ENCODE measurements at regions not wholly inside any gene's neighbourhood (a gene's known extent, or its start where the extent isn't known, plus 50 kb on each side); places are given as distances from the start of the nearest gene placed in this dataset.
"Not testable (repeated sequence)": the region's sequence is repeated elsewhere in the genome, so short reads cannot be mapped to it uniquely, and the experiment has no call there.

GRCh38 chr2:95714398-95714797 lies 122.6 kb downstream of the TRIM43 start:
- H3K4me3 Mint-ChIP-seq; POLR2A ChIA-PET; H3K36me3 ChIP-seq (replicated peaks in 1 of 2; ENCODE audit: control extremely low read depth in 1 of 2, control insufficient read depth in 1 of 2, extremely low read depth in 1 of 2, insufficient read depth in 2 of 2, low read length in 1 of 2); H3K9ac ChIP-seq (ENCODE audit: low read length); H3K27ac Mint-ChIP-seq; ATAC-seq (ENCODE audit: low read depth); H3K27ac ChIP-seq (ENCODE audit: low read length in 2 of 2); H3K4me1 ChIP-seq (ENCODE audit: control insufficient read depth in 2 of 2, insufficient read depth in 2 of 2, low read length in 2 of 2); H3K4me3 ChIP-seq (ENCODE audit: control extremely low read depth in 1 of 5, extremely low read depth in 1 of 5, insufficient read depth in 1 of 5, low read depth in 2 of 5, low read length in 4 of 5); H3K79me2 ChIP-seq (ENCODE audit: control insufficient read depth, insufficient read depth, low read length); H3K27me3 ChIP-seq (replicated peaks in 1 of 4; ENCODE audit: control extremely low read depth in 1 of 4, control insufficient read depth in 3 of 4, insufficient read depth in 4 of 4, low read length in 3 of 4); DNase-seq; intact Hi-C loops (cut with micrococcal nuclease); H3K9me3 ChIP-seq (ENCODE audit: control extremely low read depth in 1 of 3, control insufficient read depth in 2 of 3, insufficient read depth in 1 of 3, low read length in 2 of 3); H3K9me3 Mint-ChIP-seq (ENCODE audit: insufficient read depth); H3K4me1 Mint-ChIP-seq; H4K20me1 ChIP-seq (ENCODE audit: control insufficient read depth, insufficient read depth, low read length, poor library complexity, severe bottlenecking); CTCF ChIA-PET; H3K4me2 ChIP-seq (replicated peaks; ENCODE audit: low read depth, low read length, poor library complexity, severe bottlenecking); H2AFZ ChIP-seq (ENCODE audit: insufficient read depth, low read depth, low read length, poor library complexity, severe bottlenecking): not testable (repeated sequence)
- 88% methylated on average over 1 of the region's 1 CpG for WGBS (ENCODE audit: insufficient coverage)
- H3K27me3 Mint-ChIP-seq = peaks cover 14% of the 10 kb centered on the region

DNA sequence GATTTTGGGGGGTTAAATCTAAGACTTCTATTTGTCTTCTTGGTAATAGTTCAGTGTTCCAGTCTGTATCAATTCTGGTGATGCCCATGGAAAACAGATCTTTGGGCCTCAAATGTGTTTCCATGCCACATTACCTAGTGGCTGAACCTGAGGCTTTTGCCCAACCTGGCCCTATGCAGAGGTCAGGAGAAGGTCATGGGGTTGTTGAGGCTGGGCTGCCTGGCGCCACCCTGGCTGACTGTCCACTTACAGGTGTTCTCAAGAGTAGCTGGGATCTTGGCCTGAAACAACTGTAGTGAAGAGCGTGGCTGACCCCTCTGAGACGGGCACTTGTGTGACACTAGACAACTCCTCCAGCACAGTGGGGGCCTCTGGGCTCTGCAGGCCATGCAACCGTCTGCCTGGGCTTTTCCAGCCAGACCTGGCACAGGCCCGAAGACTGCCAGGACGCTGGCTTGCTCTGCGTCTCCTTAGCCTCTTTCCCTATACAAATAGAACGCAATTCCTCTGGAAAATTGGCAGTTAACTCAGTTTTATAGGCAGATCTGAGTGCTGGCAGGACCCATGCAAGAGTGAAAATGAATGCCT lies 127.8 kb downstream of the TRIM43 start:
- H3K79me2 ChIP-seq (ENCODE audit: control insufficient read depth, insufficient read depth, low read length) = no peaks in the 10 kb centered on the region
- no peak overlapping the region for H3K4me2 ChIP-seq (replicated peaks; ENCODE audit: low read depth, low read length, poor library complexity, severe bottlenecking)
- H3K9me3 ChIP-seq (ENCODE audit: control extremely low read depth in 1 of 3, control insufficient read depth in 2 of 3, insufficient read depth in 1 of 3, low read length in 2 of 3) = no peaks in the 10 kb centered on the region
- DNase-seq (no peak), ATAC-seq (ENCODE audit: low read depth) (no peak)
- no peaks in the 10 kb centered on the region for H3K27me3 ChIP-seq (replicated peaks in 1 of 4; ENCODE audit: control extremely low read depth in 1 of 4, control insufficient read depth in 3 of 4, insufficient read depth in 4 of 4, low read length in 3 of 4)
- H3K27me3 Mint-ChIP-seq = peaks cover 3% of the 10 kb centered on the region
- H3K27ac Mint-ChIP-seq = no peak overlapping the region
- H2AFZ ChIP-seq (ENCODE audit: insufficient read depth, low read depth, low read length, poor library complexity, severe bottlenecking) = no peak overlapping the region
- TF ChIP-seq EZH2 (IDR thresholded peaks at IDR 0.05; ENCODE audit: borderline replicate concordance, insufficient read depth, low read depth, low read length, poor library complexity, severe bottlenecking) = no peak
- TF ChIP-seq, protein P1, sequence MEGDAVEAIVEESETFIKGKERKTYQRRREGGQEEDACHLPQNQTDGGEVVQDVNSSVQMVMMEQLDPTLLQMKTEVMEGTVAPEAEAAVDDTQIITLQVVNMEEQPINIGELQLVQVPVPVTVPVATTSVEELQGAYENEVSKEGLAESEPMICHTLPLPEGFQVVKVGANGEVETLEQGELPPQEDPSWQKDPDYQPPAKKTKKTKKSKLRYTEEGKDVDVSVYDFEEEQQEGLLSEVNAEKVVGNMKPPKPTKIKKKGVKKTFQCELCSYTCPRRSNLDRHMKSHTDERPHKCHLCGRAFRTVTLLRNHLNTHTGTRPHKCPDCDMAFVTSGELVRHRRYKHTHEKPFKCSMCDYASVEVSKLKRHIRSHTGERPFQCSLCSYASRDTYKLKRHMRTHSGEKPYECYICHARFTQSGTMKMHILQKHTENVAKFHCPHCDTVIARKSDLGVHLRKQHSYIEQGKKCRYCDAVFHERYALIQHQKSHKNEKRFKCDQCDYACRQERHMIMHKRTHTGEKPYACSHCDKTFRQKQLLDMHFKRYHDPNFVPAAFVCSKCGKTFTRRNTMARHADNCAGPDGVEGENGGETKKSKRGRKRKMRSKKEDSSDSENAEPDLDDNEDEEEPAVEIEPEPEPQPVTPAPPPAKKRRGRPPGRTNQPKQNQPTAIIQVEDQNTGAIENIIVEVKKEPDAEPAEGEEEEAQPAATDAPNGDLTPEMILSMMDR (IDR thresholded peaks at IDR 0.05) = no peak
- WGBS (ENCODE audit: insufficient coverage) = 79% methylated on average over 3 of the region's 8 CpGs
- H3K9me3 Mint-ChIP-seq (ENCODE audit: insufficient read depth) = no peaks in the 10 kb centered on the region
- H3K36me3 ChIP-seq (replicated peaks in 1 of 2; ENCODE audit: control extremely low read depth in 1 of 2, control insufficient read depth in 1 of 2, extremely low read depth in 1 of 2, insufficient read depth in 2 of 2, low read length in 1 of 2) = no peaks in the 10 kb centered on the region
- ChIA-PET POLR2A (no interaction called here), CTCF (no interaction called here)
- no peaks in the 10 kb centered on the region for H4K20me1 ChIP-seq (ENCODE audit: control insufficient read depth, insufficient read depth, low read length, poor library complexity, severe bottlenecking)
- H3K4me3 ChIP-seq (ENCODE audit: control extremely low read depth in 1 of 5, extremely low read depth in 1 of 5, insufficient read depth in 1 of 5, low read depth in 2 of 5, low read length in 4 of 5) = no peak overlapping the region
- H3K4me3 Mint-ChIP-seq = no peak overlapping the region
- intact Hi-C loops (cut with micrococcal nuclease) = no loop called here
- no peaks in the 10 kb centered on the region for H3K4me1 ChIP-seq (ENCODE audit: control insufficient read depth in 2 of 2, insufficient read depth in 2 of 2, low read length in 2 of 2)
- no peak overlapping the region for H3K27ac ChIP-seq (ENCODE audit: low read length in 2 of 2)
- no peak overlapping the region for H3K9ac ChIP-seq (ENCODE audit: low read length)
- H3K4me1 Mint-ChIP-seq = no peaks in the 10 kb centered on the region
